ENCODE measurements at regions not wholly inside any gene's neighbourhood (a gene's known extent, or its start where the extent isn't known, plus 50 kb on each side); places are given as distances from the start of the nearest gene placed in this dataset.

DNA sequence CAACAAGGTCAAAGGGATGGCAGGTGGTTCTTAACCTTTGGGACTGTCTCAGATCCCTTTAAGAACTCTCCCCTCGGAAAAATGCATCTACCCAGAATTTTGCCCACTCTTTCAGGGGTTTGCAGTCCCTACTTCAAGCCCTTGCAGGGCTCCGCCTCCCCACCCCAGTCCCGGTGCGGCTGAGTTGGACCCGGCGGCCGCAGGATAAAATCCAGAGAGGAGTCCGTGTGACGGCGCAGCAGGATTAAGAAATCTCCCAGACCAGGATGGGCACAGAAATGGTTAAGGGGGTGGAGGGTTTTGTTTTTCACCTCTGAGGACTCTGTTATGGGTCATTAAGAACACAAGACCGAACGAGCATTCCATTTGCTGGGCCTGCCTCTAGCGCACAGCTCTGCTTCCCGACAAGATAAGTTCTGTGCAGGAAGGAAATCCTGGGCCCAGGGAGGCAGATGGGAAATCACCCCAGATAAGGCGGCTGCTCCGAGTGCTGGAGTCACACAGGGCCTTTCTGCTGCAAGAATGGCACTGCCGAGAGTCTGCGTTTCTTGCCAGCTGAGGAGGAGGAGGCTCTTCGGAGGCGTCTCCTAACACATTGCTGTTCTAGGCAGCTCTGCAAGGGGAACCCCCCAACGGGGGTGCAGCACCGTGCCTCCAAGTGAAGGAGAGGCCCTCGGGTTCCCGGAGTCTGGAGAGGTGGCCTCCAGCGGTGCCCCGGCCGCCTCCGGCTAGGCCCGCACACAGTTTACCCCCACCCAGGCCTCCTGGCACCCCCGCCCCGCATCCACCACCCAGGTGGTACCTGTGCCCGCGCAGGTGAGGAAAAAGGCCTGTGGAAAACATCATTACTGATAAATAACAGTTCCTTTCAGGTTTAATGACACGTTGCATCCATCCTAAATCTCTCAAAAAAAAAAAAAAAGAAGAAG is 277.6 kb downstream of the BCOR start:
- no peak for FAIRE-seq

DNA sequence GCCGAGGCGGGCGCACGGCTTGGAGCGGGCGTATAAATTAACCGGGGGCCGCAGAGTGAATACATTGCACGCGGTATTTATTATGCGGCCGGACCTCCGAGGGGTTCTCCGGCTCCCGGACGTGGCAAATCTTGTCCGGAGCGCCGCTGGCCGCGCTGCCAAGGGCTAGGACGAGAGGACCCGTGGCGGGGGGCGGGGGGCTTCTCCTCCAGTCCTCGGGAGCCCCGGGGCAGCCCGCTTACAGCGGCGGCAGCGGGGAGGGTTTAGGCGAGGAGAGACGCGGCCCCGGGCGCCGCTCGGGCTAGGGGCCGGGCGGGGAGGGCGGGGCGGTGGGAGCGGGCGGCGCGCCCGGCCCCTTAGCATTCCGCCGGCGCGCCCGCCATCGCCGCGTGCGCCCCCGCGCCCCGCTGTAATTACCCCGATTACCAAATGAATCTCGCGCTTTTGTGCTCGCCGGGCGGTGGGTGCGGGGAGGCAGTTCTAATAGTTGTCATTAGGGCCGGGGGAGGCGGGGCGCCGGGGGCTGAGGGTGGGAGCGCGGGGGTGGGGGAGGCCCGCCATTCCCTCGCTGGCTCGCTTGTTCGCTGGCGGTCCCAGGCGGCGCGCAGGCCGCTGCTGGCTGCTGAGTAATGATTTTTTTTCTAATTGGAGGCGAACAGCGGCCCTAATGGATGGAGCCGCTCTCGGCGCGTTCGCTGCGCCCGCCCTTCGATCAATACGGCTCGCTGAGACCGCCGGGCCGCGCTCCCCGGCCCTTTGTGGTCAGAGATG is 276.6 kb downstream of the BCOR start:
- no peak for FAIRE-seq

GRCh38 chrX:39821709-39822095 is 276.1 kb downstream of the BCOR start:
- FAIRE-seq: no peak

GRCh38 chrX:39822133-39822748 is 275.5 kb downstream of the BCOR start:
- FAIRE-seq: no peak

- FAIRE-seq: no peak
These were observed 274.3 kb downstream of the BCOR start for GRCh38 chrX:39823424-39823823.

- FAIRE-seq: no peak
These were observed 273.9 kb downstream of the BCOR start for GRCh38 chrX:39823854-39824253.

DNA sequence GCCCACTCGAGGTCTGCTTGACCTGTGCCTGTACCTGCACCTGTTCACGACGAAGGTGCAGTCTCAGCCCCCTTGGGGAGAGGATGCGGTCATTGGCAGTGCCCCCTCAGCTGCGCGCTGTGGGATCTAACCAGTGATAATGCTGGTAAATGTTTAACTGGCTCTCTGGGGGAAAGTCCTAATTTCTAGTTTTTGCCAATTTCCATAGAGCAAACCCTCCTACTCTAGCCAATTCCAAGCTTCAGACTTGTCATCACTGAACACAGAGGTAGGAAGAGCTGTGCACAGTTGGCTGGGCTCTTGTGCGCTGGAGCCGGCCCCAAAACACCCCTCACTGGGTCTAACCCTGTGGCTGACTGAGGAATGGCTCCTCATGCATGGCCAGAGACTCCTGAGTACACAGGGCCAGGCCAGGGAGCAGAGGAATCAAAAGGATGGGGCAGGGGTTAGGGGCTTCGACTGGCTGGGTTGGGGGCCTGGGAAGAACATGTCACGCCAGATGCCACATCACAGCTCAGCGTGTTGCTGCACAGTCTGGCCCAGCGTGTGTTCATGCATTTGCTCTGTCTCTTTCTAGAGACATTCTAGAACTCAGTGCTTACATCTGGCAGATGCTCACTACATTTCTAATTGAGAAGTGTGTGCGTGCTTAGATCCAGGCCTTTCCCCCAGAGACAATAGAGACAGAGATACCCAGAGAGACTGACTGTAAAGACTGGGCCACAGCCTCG is 270.8 kb downstream of the BCOR start:
- no peak for FAIRE-seq

DNA sequence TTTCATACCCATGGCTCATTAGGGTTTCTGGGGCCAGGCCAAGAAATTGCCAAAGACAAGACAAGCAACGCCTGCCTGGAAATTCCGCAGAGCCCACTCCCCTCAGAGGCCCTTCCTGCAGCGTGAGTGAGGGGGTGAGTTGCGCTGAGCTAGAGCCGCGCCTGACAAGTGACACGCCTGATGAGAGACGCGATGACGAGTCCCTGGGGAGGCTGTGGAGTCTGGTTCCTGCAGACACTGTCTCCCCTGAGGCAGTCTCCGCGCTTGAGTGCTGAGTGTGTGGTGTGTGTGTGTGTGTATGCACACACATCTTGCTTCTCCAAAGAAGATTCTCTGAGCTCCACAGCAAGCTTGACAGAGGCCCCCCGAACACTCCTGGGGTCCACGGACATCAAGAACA is 269.8 kb downstream of the BCOR start:
- no peak for FAIRE-seq

- FAIRE-seq: no peak
These were observed 268.8 kb downstream of the BCOR start for GRCh38 chrX:39828971-39829370.

DNA sequence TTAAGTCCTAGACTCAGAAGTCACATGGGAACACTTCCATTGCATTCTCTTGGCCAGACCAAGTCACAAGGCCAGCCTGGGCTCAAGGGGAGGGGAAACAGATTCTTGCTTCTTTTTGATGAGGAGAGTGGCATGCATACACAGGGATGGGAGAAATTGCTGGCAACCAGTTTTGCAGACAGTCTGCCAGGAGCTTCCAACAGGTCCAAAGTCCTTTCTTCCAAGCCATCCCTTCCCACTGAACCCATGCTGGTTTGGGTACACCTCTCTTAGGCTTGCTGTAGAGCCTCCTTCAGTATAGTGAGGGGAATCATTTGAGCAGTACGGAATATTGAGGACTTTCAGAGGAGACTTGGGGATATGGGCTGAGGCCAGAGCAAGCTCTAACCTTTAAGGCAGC is 267.8 kb downstream of the BCOR start:
- no peak for FAIRE-seq

DNA sequence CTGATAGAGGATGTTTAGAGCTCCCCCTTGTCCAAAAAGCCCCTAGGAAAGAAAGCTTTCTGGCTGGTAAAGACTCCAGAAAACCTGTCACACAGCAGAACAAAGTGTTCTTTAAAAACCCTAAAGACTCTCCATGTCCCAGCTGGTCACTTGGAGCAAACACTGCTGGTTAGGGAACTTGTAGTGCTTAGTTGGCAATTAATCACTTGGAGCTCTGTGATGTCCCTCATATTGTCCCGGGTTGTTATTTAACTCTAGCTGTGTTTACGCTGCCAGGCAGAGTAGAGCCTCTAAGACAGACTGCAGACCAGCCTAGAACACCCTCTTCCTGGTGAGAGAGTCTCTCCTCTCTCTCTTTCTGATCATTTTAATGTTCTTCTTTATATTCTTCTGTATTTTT is 267.3 kb downstream of the BCOR start:
- FAIRE-seq: no peak

DNA sequence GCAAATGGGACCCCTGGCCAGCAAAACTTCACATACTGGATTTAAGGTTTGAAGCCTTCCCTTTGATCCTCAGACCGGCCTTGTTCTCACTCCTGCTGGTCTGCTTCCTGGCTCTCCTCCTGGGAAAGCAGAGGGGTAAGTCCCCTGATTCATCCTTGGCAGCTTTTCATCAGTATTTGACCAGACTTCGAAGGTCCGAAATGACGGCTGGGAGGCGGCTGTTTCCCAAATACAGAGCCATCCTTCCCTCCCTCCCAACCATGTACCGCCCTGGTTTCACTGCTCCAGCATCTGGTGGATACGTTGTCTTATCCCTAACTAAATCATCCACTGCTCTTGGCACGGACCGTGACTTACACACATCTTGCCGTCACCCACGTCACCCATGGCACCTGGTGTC is 265.5 kb downstream of the BCOR start:
- no peak for FAIRE-seq

DNA sequence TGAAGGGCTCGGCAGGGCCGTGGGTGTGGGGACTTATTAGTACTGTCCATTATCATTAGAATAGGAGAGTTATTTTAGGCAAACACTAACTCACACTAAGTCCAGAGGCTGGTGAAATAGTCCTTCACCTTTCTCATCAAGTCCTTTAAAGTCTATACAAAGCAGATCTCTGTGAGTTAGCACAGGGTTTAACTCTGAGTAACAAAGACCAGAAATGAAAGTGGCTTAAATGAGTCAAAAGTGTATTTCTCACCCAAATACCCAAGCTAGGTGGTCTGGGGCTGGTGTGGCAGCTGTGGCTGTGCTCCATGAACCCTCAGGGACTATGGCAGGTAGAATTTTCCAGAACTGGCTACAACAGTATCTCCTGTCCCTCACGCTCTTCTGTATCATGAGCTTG is 263.2 kb downstream of the BCOR start:
- no peak for FAIRE-seq

- no peak for FAIRE-seq
These were observed 262.5 kb downstream of the BCOR start for GRCh38 chrX:39835241-39835640.

GRCh38 chrX:39835776-39836175 is 262.0 kb downstream of the BCOR start:
- no peak for FAIRE-seq

DNA sequence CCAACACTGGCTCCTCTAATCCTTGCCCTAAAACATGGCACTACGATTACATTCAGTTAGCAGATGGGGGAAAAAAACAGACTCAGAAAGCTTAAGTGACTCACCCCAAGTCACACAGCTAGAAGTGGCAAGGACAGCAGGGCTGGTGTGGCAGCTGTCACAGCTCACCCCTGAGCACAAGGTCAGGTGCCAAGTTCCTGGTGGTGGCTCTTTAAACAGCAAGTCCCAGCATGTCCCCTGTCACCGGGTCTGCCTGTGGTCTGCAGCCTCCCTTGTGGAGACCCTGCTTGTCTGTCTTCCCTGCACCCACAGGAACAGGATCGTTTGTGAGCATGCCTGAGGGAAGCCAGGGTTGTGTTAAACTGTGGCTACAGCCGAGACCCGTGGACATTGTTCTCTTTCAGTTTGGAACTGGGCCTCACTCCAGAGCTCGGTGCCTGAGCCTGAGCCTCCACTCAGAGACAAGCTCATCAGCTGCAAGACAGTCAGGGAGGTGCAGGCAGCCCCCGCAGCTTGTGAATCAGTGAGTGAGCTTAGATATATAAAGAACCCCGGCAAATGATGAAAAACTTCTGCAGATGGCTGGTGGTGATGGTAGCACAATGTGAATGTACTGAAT is 260.8 kb downstream of the BCOR start:
- FAIRE-seq: no peak

- no peak for FAIRE-seq
These were observed 260.1 kb downstream of the BCOR start for GRCh38 chrX:39837688-39838087.

GRCh38 chrX:39839371-39839770 is 258.4 kb downstream of the BCOR start:
- FAIRE-seq: no peak

GRCh38 chrX:39840133-39840532 is 257.6 kb downstream of the BCOR start:
- FAIRE-seq: no peak

DNA sequence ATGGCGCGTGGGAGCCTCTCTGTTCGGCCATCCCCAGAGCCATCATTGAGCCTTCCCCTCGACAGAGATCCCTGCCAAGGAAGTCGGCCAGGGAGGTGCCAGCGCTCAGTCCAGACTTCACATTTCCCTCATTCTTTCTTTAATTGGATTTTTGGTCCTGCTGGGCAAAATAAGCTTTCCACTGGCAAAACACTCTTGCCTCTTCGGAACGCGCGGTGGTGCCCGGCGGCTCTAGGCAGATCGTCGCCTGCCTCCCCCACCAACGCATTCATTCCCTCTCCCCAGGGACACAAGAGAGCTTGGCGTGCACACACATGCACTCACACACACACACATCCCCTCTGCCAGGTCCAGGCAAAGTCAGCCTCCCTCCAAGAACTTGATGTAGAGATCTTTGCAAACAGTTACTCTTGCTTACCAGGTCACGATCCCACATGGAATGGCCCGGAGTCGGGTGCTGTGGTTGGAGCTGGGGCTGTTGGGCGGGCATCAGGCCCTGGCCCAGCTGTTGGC is 257.1 kb downstream of the BCOR start:
- no peak for FAIRE-seq

DNA sequence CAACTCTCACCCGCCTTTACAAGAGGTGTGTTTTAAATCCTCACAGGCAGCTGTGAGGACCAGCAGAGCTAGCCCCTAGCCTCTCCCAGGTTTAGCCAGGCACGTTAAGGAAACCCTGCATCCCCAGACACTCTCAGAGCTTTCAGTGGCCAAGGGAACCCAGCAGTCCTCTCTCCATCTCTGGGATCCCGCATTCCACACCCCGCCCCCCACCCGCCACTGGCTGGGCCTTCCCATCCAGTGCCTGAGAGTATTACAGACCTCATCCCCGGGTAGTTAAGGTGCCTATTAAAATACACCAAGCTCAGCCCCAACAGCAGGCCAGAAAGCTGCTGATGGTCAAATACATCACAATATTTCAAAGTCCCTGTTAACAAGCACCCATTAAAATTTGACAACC is 256.2 kb downstream of the BCOR start:
- FAIRE-seq: no peak

- no peak for FAIRE-seq
These were observed 255.3 kb downstream of the BCOR start for GRCh38 chrX:39842281-39842973.
